Fibroblast of skin of back (primary cell): ENCODE measurements at regions not wholly inside any gene's neighbourhood (a gene's known extent, or its start where the extent isn't known, plus 50 kb on each side); places are given as distances from the start of the nearest gene placed in this dataset.
"Not testable (repeated sequence)": the region's sequence is repeated elsewhere in the genome, so short reads cannot be mapped to it uniquely, and the experiment has no call there.

Source experiments
- DNase-seq: peaks from one replicate; pipeline ENCODE4 v3.0.0-alpha.2; 2013

DNA sequence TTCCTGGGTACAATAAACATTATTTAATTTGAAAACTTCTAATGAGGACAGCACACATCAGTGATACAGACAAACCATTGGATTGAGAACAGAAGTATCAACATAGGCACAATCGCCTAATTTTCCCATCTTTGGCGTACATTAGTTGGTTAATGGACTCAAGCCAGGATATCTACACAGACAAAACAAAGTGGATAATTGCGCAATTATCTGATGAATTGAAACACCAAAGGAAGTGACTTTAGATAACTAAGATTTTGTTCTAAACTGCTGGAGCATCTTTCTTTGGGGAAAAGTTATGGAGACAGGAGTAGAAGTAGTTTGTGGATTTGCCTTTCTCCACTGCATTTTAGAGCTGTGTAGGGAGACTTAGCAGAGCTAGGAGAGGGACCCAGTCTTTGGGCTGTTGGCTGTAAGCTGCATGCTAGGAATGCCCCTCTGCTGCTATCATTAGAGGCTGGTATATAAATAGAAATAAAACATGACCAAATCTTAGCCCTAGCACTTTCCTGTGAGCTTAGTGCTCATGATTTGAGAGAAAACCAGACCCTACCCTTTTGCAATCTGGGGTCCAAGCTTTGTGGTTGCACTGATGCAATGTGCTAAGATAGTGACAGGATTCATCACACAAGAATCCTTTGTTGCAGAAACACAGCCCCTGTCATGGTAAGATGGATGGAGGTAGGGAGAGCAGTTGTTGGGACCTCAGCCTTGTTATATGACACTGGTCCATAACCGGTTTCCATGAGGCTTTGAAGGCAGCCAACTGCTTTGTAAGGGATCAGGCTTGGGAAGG is 264.5 kb upstream of the PIK3C3 start:
- DNase-seq: no peak

DNA sequence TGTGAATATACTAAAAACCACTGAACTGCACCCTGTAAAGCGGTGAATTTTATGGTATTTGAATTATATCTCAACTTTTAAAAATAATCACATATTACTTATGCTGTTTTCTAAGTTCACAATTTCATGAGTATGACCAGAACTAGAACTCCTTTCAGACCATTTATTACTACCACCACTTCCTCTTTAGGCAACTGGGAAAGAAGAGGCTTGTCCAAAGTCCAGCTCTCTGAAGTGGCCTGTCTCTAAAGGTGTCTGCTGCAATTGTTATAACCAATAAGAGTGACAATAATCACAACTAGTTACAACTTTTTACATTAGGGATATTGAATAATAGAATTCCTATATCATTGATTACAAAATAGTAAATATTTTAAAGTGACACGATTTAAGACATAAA is 267.9 kb upstream of the PIK3C3 start:
- no peak for DNase-seq

DNA sequence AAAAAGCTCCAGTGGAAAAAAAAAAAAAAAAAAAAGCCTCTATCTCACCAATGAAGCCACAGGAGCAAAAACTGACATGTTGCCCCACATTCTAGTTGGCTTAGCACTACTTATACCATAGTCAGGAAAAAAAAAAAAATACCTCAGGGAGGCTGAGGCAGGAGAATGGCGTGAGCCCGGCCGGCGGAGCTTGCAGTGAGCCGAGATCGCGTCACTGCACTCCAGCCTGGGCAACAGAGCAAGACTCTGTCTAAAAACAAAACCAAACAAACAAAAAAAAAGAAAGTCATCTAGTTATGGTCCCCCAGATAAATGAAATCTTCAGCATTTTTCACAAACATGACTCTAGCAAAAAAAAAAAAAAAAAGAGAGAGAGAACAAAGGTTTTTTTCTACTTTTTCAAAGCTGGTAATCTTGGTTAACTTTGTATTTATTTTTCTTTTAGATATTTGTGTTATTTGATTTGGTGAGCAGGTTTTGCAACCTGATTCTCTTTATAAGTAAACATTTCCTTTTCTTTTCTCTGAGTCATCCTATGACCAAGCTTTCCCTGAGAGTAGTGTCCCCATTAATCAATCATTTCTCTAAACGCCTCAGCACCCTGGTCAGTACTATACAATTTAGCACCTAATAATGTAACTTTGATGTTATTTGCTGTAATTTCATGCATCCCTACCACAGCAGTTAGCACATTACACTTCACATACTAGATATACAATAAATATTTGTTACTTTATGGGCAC is 273.7 kb upstream of the PIK3C3 start:
- no peak for DNase-seq

DNA sequence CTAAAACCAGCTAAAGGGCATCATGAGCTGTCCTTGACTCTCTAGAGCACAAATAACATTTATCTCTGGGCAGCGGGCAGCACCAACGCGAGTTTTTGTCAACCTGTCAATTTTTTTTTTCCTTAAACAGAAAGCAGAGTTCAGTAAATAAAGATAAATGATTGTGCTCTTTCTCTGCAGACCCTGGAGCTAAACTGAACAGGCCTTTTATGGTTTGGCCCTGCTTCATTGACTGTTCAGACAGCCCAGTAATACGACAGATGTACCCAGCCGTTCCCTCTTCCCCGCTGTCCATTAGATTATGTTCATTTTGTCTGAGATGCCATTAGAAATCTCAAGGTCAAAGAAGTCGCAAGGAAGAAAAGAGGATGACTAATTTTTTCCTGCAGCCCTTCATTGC is 280.5 kb upstream of the PIK3C3 start:
- DNase-seq: no peak

- DNase-seq: no peak
Observed at GRCh38 chr18:41666231-41666630, 288.8 kb upstream of the PIK3C3 start.

DNA sequence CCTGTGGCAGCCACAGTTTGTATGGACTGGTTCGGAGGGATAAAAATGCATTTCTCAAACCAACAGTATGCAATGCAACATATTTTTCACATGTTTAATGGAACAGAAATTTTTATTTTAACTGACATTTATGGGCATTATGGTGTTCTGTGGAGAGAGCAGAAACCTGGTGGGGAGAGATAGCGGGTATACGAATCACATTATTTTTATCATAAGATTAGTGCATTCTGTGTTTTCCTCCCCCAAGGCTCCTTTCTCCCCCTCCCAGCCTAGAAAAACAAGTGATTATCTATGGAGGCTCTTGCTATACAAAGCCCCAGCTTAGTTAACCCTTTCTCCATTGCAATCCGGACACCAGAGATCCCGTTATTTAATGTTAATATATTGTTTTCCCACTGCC is 289.8 kb upstream of the PIK3C3 start:
- DNase-seq: no peak

- peak; percentile 38 for DNase-seq
Observed at GRCh38 chr18:41660654-41661053, 294.4 kb upstream of the PIK3C3 start.

GRCh38 chr18:41659438-41660130 is 295.4 kb upstream of the PIK3C3 start:
- no peak for DNase-seq

- no peak for DNase-seq
Observed at GRCh38 chr18:41657189-41657588, 297.8 kb upstream of the PIK3C3 start.

DNA sequence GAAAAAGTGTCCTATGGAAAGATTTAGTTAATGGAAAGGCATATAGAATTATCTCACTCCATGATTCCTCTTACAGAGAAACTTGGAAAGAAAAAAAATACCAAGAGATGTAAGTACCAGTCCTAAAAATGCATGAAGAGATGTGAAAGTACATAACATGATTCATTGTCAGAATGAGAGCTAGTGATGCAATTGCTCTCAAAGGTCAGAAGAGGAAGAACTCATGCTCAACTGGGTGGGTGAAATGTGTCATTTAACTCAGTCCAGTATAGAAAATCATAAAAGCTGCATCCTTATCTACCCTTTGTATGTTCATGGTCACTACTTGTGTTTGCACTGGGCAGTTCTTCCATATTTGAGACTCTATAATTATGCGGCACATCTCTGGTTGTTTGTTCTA is 300.0 kb upstream of the PIK3C3 start:
- no peak for DNase-seq

- DNase-seq: no peak
Observed at GRCh38 chr18:41647914-41648313, 307.1 kb upstream of the PIK3C3 start.

DNA sequence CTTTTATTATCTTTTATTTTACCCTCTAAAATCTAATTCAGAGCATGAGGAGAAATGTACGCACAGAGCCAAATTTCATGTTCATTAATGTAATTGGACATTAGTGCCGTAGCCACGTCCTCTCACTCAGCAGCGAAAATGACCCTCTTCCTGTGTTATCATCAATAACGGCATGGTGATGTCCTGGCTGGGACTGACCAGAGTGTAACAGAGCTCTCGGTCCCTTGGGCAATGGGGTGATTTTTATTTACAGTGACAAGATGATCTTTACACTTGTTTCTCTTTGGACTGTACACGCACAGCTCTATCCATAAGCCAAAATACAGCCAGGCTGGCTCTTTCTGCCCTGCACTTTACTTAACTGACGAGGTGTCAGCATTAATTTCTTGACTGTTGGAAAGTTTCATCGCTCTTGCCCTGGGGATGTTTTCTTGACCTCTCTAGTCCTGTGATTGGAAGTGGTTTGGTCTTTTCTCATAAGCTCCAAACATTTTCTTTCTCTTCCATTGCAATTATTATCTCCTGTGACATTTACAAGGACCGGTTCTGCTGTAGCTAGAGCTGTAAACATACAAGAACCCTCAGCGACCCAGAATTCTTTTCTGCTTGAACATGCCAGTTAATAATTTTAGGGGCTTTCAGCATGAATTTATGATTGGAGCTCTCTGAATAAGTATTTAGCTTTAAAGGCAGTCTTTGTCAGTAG is 308.0 kb upstream of the PIK3C3 start:
- no peak for DNase-seq

- no peak for DNase-seq
Observed at GRCh38 chr18:41645589-41646360, 309.3 kb upstream of the PIK3C3 start.

DNA sequence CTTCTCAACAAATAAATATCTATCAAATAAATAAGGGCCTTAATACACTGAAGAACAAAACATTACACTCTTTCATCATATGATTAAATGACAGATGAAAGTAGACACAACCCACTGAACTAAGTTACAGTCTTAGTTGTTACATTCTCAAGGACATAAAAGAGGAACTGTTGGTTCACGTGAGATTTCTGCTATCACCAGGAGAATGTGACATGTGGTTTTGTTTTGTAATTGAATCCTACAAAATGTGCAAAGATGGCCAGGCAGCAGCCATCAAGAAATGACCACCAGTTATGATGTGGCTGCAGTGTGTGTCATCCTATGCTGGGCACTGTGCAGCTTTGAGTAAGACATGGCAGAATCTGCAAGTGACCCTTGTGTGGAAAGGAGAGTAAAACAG is 310.6 kb upstream of the PIK3C3 start:
- no peak for DNase-seq

- no peak for DNase-seq
Observed at GRCh38 chr18:41643427-41643826, 311.6 kb upstream of the PIK3C3 start.

DNA sequence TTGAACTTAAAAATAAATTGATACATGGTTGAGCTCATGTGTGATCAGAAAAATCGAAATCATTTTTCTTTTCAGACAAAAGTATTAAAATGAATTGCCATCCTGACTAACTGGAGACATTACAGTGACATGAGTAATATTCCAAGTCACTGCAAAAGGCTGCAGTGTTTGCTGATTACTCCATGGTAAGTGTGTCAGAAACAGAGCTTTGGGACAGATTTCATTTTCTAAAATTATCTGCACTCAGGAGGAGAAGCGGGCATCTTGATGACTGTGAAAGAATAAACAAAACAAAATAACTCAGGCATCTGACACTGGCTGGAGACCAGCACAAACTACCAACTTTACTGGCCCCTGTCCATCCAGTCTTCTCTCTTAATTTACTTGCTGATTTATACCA is 312.3 kb upstream of the PIK3C3 start:
- peak; percentile 54 for DNase-seq

- DNase-seq: no peak
Observed at GRCh38 chr18:41639218-41639617, 315.8 kb upstream of the PIK3C3 start.

DNA sequence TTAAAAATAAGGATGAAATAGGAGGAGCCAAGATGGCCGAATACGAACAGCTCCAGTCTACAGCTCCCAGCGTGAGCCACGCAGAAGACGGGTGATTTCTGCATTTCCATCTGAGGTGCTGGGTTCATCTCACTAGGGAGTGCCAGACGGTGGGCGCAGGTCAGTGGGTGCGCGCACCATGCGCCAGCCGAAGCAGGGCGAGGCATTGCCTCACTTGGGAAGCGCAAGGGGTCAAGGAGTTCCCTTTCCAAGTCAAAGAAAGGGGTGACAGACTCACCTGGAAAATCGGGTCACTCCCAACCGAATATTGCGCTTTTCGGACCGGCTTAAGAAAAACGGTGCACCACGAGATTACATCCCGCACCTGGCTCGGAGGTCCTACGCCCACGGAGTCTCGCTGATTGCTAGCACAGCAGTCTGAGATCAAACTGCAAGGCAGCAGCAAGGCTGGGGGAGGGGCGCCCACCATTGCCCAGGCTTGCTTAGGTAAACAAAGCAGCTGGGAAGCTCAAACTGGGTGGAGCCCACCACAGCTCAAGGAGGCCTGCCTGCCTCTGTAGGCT is 323.2 kb upstream of the PIK3C3 start:
- not testable (repeated sequence) for DNase-seq

GRCh38 chr18:41630232-41630886 is 324.7 kb upstream of the PIK3C3 start:
- DNase-seq: no peak

DNA sequence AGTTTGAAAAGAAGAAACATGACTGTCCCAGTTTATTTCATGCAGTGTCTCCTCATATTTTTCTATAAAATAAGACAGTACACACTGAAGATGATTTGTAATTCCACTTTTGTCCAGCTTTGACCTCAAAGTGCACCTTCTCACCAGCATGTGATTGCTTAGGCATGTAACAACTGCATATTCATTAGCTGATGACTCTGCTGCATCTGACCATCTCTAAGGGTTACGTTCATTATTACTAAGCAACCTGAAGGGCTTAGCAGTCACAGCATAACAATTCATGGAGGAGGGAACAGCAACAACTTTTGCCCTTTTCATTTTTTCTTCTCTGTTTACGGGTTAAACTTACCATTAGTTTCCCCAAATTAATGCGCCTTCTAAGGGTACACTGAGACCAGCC is 330.6 kb upstream of the PIK3C3 start:
- no peak for DNase-seq

GRCh38 chr18:41621177-41621576 is 333.9 kb upstream of the PIK3C3 start:
- DNase-seq: no peak
